ENCODE measurements at regions not wholly inside any gene's neighbourhood (a gene's known extent, or its start where the extent isn't known, plus 50 kb on each side); places are given as distances from the start of the nearest gene placed in this dataset.

- Histone ChIP-seq H3K9me3 (no peaks in the 10 kb centered on the region), H3K27me3 (replicated peaks; ENCODE audit: insufficient read depth) (no peaks in the 10 kb centered on the region), H3K4me1 (ENCODE audit: control insufficient read depth in 1 of 2, low read depth in 2 of 2) (no peaks in the 10 kb centered on the region), H3K4me3 (no peak overlapping the region), H3K36me3 (no peaks in the 10 kb centered on the region), H3K27ac (no peak overlapping the region)
- no peak for DNase-seq (ENCODE audit: low spot score)
- TF ChIP-seq CTCF (IDR thresholded peaks at IDR 0.05), result no peak
- no peak for ATAC-seq (ENCODE audit: insufficient number of reproducible peaks, low FRiP score, low read depth)
Measured at GRCh38 chr19:34832581-34833112, 59.6 kb upstream of the ZNF599 start.

GRCh38 chr19:34831714-34832113 is 58.7 kb upstream of the ZNF599 start:
- Histone ChIP-seq H3K36me3 (no peaks in the 10 kb centered on the region), H3K9me3 (no peaks in the 10 kb centered on the region), H3K27me3 (replicated peaks; ENCODE audit: insufficient read depth) (no peaks in the 10 kb centered on the region), H3K4me3 (no peak overlapping the region), H3K27ac (no peak overlapping the region), H3K4me1 (ENCODE audit: control insufficient read depth in 1 of 2, low read depth in 2 of 2) (no peaks in the 10 kb centered on the region)
- ATAC-seq (ENCODE audit: insufficient number of reproducible peaks, low FRiP score, low read depth) (no peak), DNase-seq (ENCODE audit: low spot score) (no peak)
- TF ChIP-seq CTCF (IDR thresholded peaks at IDR 0.05), result no peak

GRCh38 chr19:34828156-34828555 is 55.1 kb upstream of the ZNF599 start:
- Histone ChIP-seq H3K27ac (no peak overlapping the region), H3K9me3 (no peaks in the 10 kb centered on the region), H3K27me3 (replicated peaks; ENCODE audit: insufficient read depth) (no peaks in the 10 kb centered on the region), H3K36me3 (no peaks in the 10 kb centered on the region), H3K4me3 (no peak overlapping the region), H3K4me1 (ENCODE audit: control insufficient read depth in 1 of 2, low read depth in 2 of 2) (no peaks in the 10 kb centered on the region)
- TF ChIP-seq CTCF (IDR thresholded peaks at IDR 0.05), result no peak
- no peak for ATAC-seq (ENCODE audit: insufficient number of reproducible peaks, low FRiP score, low read depth)
- no peak for DNase-seq (ENCODE audit: low spot score)

GRCh38 chr19:34825212-34825611 is 52.2 kb upstream of the ZNF599 start:
- Histone ChIP-seq H3K27me3 (replicated peaks; ENCODE audit: insufficient read depth) (no peaks in the 10 kb centered on the region), H3K27ac (no peak overlapping the region), H3K4me1 (ENCODE audit: control insufficient read depth in 1 of 2, low read depth in 2 of 2) (no peaks in the 10 kb centered on the region), H3K36me3 (no peaks in the 10 kb centered on the region), H3K9me3 (no peaks in the 10 kb centered on the region), H3K4me3 (no peak overlapping the region)
- ATAC-seq (ENCODE audit: insufficient number of reproducible peaks, low FRiP score, low read depth) (no peak), DNase-seq (ENCODE audit: low spot score) (no peak)
- no peak for TF ChIP-seq CTCF (IDR thresholded peaks at IDR 0.05)

GRCh38 chr19:34824686-34825085 is 51.7 kb upstream of the ZNF599 start:
- Histone ChIP-seq H3K27me3 (replicated peaks; ENCODE audit: insufficient read depth) (no peaks in the 10 kb centered on the region), H3K4me1 (ENCODE audit: control insufficient read depth in 1 of 2, low read depth in 2 of 2) (no peaks in the 10 kb centered on the region), H3K27ac (no peak overlapping the region), H3K36me3 (no peaks in the 10 kb centered on the region), H3K9me3 (no peaks in the 10 kb centered on the region), H3K4me3 (no peak overlapping the region)
- ATAC-seq (ENCODE audit: insufficient number of reproducible peaks, low FRiP score, low read depth), result no peak
- no peak for DNase-seq (ENCODE audit: low spot score)
- TF ChIP-seq CTCF (IDR thresholded peaks at IDR 0.05), result no peak

Data from thoracic aorta (tissue), 2 donors.